Adrenal gland (tissue), 9 donors: ENCODE measurements at regions not wholly inside any gene's neighbourhood (a gene's known extent, or its start where the extent isn't known, plus 50 kb on each side); places are given as distances from the start of the nearest gene placed in this dataset.

Experiments used
- DNase-seq, 7 donors: peaks; one replicate each; pipeline ENCODE4 v3.0.0-alpha.2; 2019 to 2020
- H3K27ac ChIP-seq, 5 donors: fragments of 200-600 bp; sonication (generic) in 4 of 5; 1 replicate in 3 of 5; 2 replicates in 2 of 5; pipeline versions ENCODE4 v1.5.1 to v1.8.0; 2016 to 2020; ENCODE audit warnings: mild to moderate bottlenecking in 1 of 5
- H3K27me3 ChIP-seq: fragments of 200-600 bp; 2 replicates; pipeline ENCODE4 v1.8.0; 2021
- H3K36me3 ChIP-seq, 2 donors: fragments of 200-600 bp; replicated peaks in 1 of 2; 1 replicate in 1 of 2; 2 replicates in 1 of 2; pipeline versions ENCODE4 v1.5.1 to v1.8.0; 2018 to 2022
- H3K4me1 ChIP-seq, 2 donors: fragments of 200-600 bp; replicated peaks in 1 of 2; 1 replicate in 1 of 2; 2 replicates in 1 of 2; pipeline versions ENCODE4 v1.5.1 to v1.8.0; 2018 to 2021
- H3K4me3 ChIP-seq, 4 donors: fragments of 200-600 bp; sonication (generic) in 3 of 4; one replicate each; pipeline ENCODE4 v1.5.1; 2016 to 2018
- H3K9me3 ChIP-seq, 3 donors: fragments of 200-600 bp; sonication (generic) in 1 of 3; replicated peaks in 1 of 3; 1 replicate in 2 of 3; 2 replicates in 1 of 3; pipeline versions ENCODE4 v1.5.1 to v1.8.0; 2016 to 2021
- POLR2A ChIP-seq, 2 donors: fragments of 450-650 bp; IDR thresholded peaks; one replicate each; pipeline ENCODE4 v1.6.1; 2017; ENCODE audit warnings: antibody characterized with exemption in 2 of 2, mild to moderate bottlenecking in 2 of 2, moderate library complexity in 1 of 2
- WGBS, 4 donors: extraction: QIAGEN DNeasy Blood & Tissue Kit in 2 of 4; methylation state at CpG; one replicate each; pipeline versions ENCODE4 v1.1.5 to v1.1.7; 2013 to 2017; 5-methylcytosine and 5-hydroxymethylcytosine counted together
- intact Hi-C, 2 donors: fragments of 100-400 bp; cut with DNase I; formaldehyde crosslinking; loops; one replicate each; pipeline versions ENCODE4 v1.14.1 to v1.15.0; 2022 to 2023
- TF ChIP-seq, protein P1 (sequence below), 6 experiments: fragments of 450-650 bp in 4 of 6; fragments of 200-600 bp in 2 of 6; sonication (generic) in 1 of 6; IDR thresholded peaks; 1 replicate in 5 of 6; 2 replicates in 1 of 6; pipeline versions ENCODE4 v1.5.1 to v1.8.0; 2016 to 2021; ENCODE audit warnings: antibody characterized with exemption in 6 of 6, mild to moderate bottlenecking in 2 of 6, moderate library complexity in 1 of 6
- donor health status: healthy with polysubstance abuse.
- donor health status: Bipolar disorder and iron deficiency.
- donor health status: DM: yes; HTN: yes; CAD: no.
- donor health status: DM: no; HTN: no; CAD: no.
- donor health status: DM: no; HTN: no; CAD: no.

- WGBS, 4 donors = 83 to 91% (median 86%) methylated on average over 1 of the region's 1 CpG
Measured at GRCh38 chr11:30100495-30100894, 83.7 kb upstream of the KCNA4 start.

GRCh38 chr11:30106222-30107181 is 89.7 kb upstream of the KCNA4 start:
- 57 to 71% (median 60%) methylated on average over 6 of the region's 6 CpGs for WGBS, 4 donors
- no peak for DNase-seq

More at GRCh38 chr11:30100495-30100894, 83.7 kb upstream of the KCNA4 start:
- Histone ChIP-seq H3K9me3 (peaks cover 0 to 5% (median 0%) of the 10 kb centered on the region in 3 donors), H3K36me3 (no peaks in the 10 kb centered on the region), H3K4me1 (no peaks in the 10 kb centered on the region), H3K4me3 (no peak overlapping the region), H3K27me3 (no peaks in the 10 kb centered on the region), H3K27ac (no peak overlapping the region)
- TF ChIP-seq POLR2A (IDR thresholded peaks at IDR 0.05) = no peak
- TF ChIP-seq, protein P1, sequence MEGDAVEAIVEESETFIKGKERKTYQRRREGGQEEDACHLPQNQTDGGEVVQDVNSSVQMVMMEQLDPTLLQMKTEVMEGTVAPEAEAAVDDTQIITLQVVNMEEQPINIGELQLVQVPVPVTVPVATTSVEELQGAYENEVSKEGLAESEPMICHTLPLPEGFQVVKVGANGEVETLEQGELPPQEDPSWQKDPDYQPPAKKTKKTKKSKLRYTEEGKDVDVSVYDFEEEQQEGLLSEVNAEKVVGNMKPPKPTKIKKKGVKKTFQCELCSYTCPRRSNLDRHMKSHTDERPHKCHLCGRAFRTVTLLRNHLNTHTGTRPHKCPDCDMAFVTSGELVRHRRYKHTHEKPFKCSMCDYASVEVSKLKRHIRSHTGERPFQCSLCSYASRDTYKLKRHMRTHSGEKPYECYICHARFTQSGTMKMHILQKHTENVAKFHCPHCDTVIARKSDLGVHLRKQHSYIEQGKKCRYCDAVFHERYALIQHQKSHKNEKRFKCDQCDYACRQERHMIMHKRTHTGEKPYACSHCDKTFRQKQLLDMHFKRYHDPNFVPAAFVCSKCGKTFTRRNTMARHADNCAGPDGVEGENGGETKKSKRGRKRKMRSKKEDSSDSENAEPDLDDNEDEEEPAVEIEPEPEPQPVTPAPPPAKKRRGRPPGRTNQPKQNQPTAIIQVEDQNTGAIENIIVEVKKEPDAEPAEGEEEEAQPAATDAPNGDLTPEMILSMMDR (IDR thresholded peaks at IDR 0.05) = no peak
- intact Hi-C loops = no loop called here
- no peak for DNase-seq

DNA sequence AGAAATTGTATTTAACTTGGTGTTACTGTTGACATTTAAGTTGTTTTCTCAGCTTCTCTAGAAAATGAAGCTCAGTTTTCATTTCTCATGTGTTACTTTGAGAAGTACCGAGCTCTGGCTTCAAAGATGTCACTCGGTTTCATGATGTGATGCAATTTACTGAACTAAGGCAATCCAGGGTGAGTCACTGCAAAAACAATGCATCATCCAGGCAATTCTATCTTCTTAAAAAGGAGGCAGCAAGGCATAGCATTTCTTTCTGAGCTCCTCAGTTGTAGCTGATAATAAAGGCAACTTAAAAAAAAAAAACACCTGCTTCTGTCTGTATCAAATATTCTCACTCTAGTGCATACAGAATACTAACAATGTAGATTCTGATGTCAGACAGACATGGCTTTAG is 91.1 kb upstream of the KCNA4 start:
- no peaks in the 10 kb centered on the region for H3K9me3 ChIP-seq
- intact Hi-C loops = no loop called here
- WGBS, 4 donors = 32 to 44% (median 36%) methylated on average over 2 of the region's 2 CpGs
- H3K4me1 ChIP-seq = no peaks in the 10 kb centered on the region
- H3K4me3 ChIP-seq = no peak overlapping the region
- H3K36me3 ChIP-seq = no peaks in the 10 kb centered on the region
- TF ChIP-seq, protein P1 (IDR thresholded peaks at IDR 0.05) = no peak
- peak overlapping the region in 1 of 5 donors; percentile 13 for H3K27ac ChIP-seq
- peak in 6 of 7 donors; percentile 17 to 60 (median 44) for DNase-seq
- no peaks in the 10 kb centered on the region for H3K27me3 ChIP-seq

More at GRCh38 chr11:30106222-30107181, 89.7 kb upstream of the KCNA4 start:
- Histone ChIP-seq H3K9me3 (no peaks in the 10 kb centered on the region), H3K27me3 (no peaks in the 10 kb centered on the region), H3K4me1 (no peaks in the 10 kb centered on the region), H3K4me3 (no peak overlapping the region), H3K27ac (no peak overlapping the region), H3K36me3 (no peaks in the 10 kb centered on the region)
- TF ChIP-seq, protein P1 (IDR thresholded peaks at IDR 0.05) = no peak
- no peak for TF ChIP-seq POLR2A (IDR thresholded peaks at IDR 0.05)
- intact Hi-C loops = no loop called here

GRCh38 chr11:30109774-30110173 is 92.9 kb upstream of the KCNA4 start:
- no peaks in the 10 kb centered on the region for H3K36me3 ChIP-seq
- no peaks in the 10 kb centered on the region for H3K9me3 ChIP-seq
- intact Hi-C loops = no loop called here
- no peak for DNase-seq
- H3K27me3 ChIP-seq = no peaks in the 10 kb centered on the region
- H3K4me3 ChIP-seq = no peak overlapping the region
- H3K4me1 ChIP-seq = no peaks in the 10 kb centered on the region
- no peak overlapping the region for H3K27ac ChIP-seq
- 86 to 96% (median 92%) methylated on average over 4 of the region's 4 CpGs for WGBS, 4 donors
- TF ChIP-seq, protein P1 (IDR thresholded peaks at IDR 0.05) = no peak
- no peak for TF ChIP-seq POLR2A (IDR thresholded peaks at IDR 0.05)
